ENCODE measurements at regions not wholly inside any gene's neighbourhood (a gene's known extent, or its start where the extent isn't known, plus 50 kb on each side); places are given as distances from the start of the nearest gene placed in this dataset.

DNA sequence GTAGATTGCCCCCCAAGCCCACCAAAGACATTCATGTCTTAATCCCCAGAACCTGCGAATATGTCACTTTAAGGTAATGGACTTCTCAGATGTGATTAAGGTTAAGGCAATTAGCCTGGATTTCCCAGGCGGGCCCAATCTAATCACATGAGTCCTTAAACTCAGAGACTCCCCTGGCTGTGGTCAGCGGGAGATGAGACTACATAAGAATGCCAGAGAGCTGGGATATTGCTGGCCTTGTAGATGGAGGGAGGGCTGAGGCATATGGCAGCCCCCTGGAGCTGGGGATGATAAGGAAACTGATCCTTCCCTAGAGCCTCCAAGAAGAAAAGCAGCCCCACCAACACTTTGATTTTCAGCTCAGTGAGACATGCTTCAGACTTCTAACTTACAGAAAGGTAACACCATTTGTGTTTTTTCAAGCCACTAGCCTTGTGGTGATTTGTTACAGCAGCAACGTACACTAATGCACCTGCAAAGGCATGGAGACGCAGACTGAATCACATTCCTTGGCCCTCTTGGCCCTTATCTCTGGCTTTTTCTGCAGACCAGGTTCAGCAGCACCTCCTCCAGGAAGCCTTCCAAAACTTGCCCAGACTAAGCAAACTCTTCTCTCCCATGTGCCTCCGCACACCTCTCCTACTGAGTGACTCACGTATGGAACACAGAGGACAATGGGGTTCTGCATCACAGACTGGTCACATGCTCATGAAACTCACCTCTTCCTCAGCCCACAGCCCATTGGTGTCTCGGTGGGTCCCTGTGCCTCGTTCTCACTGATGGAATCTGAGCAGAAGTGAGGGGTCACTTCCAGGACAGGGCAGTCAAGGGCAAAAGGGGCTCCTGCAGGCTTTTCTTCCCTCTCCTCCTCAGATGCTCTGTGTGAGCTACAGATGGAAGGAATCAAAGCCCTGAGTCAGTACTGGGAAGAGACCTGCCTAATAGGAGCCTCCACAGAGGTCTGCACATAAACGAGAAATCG, 86.3 kb upstream of the HMGXB4 start:
- H3K4me3 ChIP-seq (ENCODE audit: low read depth, low read length), result no peak overlapping the region
- no peaks in the 10 kb centered on the region for H3K36me3 ChIP-seq (ENCODE audit: control insufficient read depth in 2 of 2, insufficient read depth in 1 of 2, low read length in 2 of 2)
- POLR2A ChIA-PET, result no interaction called here
- H3K4me1 ChIP-seq (ENCODE audit: control insufficient read depth, insufficient read depth, low read length), result no peaks in the 10 kb centered on the region
- no peaks in the 10 kb centered on the region for H3K9me3 ChIP-seq (ENCODE audit: control insufficient read depth, insufficient read depth, low read depth, low read length)
- CTCF ChIA-PET, result interaction anchor here (0.9 to 1.1 kb wide), 2 partner anchors 16 to 20 kb away, joined by 3 read pairs; no protein-coding TSS in a partner anchor
- no peak overlapping the region for H3K27ac ChIP-seq (ENCODE audit: extremely low read depth, low read depth, low read length)
- TF ChIP-seq ZNF335 (tag by site-specific recombination; conservative IDR thresholded peaks at IDR 0.05) (no peak), ZNF341 (tag by site-specific recombination; IDR thresholded peaks at IDR 0.05; ENCODE audit: low read depth) (no peak), ZBTB8A (tag by site-specific recombination; IDR thresholded peaks at IDR 0.05) (no peak), ZNF549 (tag by site-specific recombination; IDR thresholded peaks at IDR 0.05) (no peak), ZNF114 (tag by site-specific recombination; IDR thresholded peaks at IDR 0.05) (no peak), PRDM1 (tag by site-specific recombination; IDR thresholded peaks at IDR 0.05) (no peak), REST (tag by site-specific recombination; IDR thresholded peaks at IDR 0.05) (no peak), ZNF704 (tag by site-specific recombination; IDR thresholded peaks at IDR 0.05) (no peak), ZNF658 (tag by site-specific recombination; IDR thresholded peaks at IDR 0.05) (no peak), ZNF148 (tag by site-specific recombination; IDR thresholded peaks at IDR 0.05; ENCODE audit: borderline replicate concordance) (no peak), ZNF174 (tag by site-specific recombination; IDR thresholded peaks at IDR 0.05) (no peak), TCF7L2 (IDR thresholded peaks at IDR 0.05; ENCODE audit: borderline replicate concordance, low read depth, low read length) (no peak), KLF7 (tag by site-specific recombination; IDR thresholded peaks at IDR 0.05; ENCODE audit: borderline replicate concordance) (no peak), SALL2 (tag by site-specific recombination; IDR thresholded peaks at IDR 0.05; ENCODE audit: borderline replicate concordance) (no peak), ZNF274 (IDR thresholded peaks at IDR 0.05; ENCODE audit: low read length) (no peak), ZNF274 (tag by site-specific recombination; IDR thresholded peaks at IDR 0.05; ENCODE audit: borderline replicate concordance) (no peak), KLF1 (tag by site-specific recombination; IDR thresholded peaks at IDR 0.05) (no peak), KLF16 (tag by site-specific recombination; IDR thresholded peaks at IDR 0.05) (no peak)
- TF ChIP-seq, protein P1, sequence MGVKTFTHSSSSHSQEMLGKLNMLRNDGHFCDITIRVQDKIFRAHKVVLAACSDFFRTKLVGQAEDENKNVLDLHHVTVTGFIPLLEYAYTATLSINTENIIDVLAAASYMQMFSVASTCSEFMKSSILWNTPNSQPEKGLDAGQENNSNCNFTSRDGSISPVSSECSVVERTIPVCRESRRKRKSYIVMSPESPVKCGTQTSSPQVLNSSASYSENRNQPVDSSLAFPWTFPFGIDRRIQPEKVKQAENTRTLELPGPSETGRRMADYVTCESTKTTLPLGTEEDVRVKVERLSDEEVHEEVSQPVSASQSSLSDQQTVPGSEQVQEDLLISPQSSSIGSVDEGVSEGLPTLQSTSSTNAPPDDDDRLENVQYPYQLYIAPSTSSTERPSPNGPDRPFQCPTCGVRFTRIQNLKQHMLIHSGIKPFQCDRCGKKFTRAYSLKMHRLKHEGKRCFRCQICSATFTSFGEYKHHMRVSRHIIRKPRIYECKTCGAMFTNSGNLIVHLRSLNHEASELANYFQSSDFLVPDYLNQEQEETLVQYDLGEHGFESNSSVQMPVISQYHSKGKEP (tag by site-specific recombination; IDR thresholded peaks at IDR 0.05), result no peak
- TF ChIP-seq, protein P2, sequence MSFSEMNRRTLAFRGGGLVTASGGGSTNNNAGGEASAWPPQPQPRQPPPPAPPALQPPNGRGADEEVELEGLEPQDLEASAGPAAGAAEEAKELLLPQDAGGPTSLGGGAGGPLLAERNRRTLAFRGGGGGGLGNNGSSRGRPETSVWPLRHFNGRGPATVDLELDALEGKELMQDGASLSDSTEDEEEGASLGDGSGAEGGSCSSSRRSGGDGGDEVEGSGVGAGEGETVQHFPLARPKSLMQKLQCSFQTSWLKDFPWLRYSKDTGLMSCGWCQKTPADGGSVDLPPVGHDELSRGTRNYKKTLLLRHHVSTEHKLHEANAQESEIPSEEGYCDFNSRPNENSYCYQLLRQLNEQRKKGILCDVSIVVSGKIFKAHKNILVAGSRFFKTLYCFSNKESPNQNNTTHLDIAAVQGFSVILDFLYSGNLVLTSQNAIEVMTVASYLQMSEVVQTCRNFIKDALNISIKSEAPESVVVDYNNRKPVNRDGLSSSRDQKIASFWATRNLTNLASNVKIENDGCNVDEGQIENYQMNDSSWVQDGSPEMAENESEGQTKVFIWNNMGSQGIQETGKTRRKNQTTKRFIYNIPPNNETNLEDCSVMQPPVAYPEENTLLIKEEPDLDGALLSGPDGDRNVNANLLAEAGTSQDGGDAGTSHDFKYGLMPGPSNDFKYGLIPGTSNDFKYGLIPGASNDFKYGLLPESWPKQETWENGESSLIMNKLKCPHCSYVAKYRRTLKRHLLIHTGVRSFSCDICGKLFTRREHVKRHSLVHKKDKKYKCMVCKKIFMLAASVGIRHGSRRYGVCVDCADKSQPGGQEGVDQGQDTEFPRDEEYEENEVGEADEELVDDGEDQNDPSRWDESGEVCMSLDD (tag by site-specific recombination; IDR thresholded peaks at IDR 0.05), result no peak

All from HEK293 (cell line).